Left colon (tissue), 2 donors: ENCODE measurements at regions not wholly inside any gene's neighbourhood (a gene's known extent, or its start where the extent isn't known, plus 50 kb on each side); places are given as distances from the start of the nearest gene placed in this dataset.

ENCODE experiments used
- ATAC-seq: fragments of 200-7000 bp; cut with Tn5 transposase; one replicate; pipeline ENCODE4 v1.9.1; 2020; ENCODE audit warnings: mild to moderate bottlenecking, moderate library complexity
- DNase-seq, 2 donors: peaks; one replicate each; pipeline ENCODE4 v3.0.0-alpha.2; 2020
- intact Hi-C, 2 donors: fragments of 100-400 bp; cut with DNase I in 1 of 2; cut with micrococcal nuclease in 1 of 2; formaldehyde crosslinking; loops; one replicate each; pipeline versions ENCODE4 v1.11.2 to v1.14.0; 2022; cut with DNase I, micrococcal nuclease
- donor health status: DM: no; HTN: no; CAD: no.
- donor health status: DM: yes; HTN: yes; CAD: no.

GRCh38 chr5:58090704-58091103 lies 369.2 kb downstream of the PLK2 start:
- peak; percentile 31 for ATAC-seq
- intact Hi-C loops = no loop called here

DNA sequence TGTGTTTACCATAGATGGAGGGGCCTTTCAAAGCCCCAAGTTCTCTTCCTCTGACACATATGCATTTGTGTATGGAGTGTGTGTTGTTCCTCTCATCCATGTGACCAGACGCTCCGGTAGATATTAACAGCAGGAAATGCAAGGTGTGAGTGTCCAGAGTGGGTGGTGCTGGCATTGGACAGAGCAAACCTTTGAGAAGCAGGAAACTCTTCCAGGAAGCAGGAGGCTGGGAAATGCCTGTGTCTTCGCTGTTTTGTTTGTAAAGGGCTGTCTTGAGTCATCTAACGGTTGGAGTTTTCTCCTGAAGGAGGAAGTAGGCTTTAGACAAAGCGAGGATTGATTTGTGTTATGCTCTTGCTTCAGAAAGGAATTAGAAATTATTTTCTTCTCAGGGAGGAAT lies 370.9 kb downstream of the PLK2 start:
- ATAC-seq (peak; percentile 53), DNase-seq (peak in 1 of 2 donors; percentile 27)
- intact Hi-C loops = no loop called here

More at GRCh38 chr5:58090704-58091103, 369.2 kb downstream of the PLK2 start:
- no peak for DNase-seq

DNA sequence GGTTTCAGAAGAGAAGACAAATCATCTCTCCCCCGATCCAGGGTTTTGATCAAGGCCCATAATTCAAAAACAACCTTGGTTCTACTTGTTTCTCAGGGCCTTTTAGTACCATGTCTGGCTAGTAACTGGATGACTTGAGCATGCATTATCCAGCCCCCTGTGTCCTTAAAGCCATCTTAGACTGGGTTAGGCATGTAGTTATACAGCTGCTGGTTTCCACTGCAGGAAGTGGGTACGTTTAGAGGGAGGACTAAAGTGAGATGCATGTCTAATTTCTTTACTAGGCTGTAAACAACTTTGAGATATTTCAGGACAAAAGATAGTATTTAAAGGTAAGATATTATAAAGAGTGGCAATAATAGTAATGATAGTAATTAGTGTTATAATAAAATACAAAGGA lies 372.0 kb downstream of the PLK2 start:
- intact Hi-C loops = no loop called here
- ATAC-seq (no peak), DNase-seq (no peak)

DNA sequence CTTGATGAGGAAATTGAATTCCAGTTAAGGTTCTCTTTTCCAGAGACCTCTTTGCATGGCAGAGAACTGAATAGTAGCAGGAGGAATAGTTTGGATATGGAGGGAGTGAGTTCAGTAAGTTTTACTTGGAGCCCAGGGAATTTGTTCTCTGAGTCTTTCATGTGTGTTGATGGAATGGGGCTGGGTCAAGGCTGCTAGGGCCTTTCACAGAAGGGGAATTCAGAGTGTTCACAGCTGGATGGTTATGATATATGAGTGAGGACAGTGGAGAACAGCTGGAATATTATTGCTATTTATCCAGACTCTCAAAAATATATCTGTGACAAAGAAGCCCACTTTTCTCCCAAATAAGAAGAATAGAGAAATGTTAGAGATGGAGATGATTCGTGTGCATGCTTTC lies 372.8 kb downstream of the PLK2 start:
- intact Hi-C loops = no loop called here
- DNase-seq = no peak
- ATAC-seq = no peak

DNA sequence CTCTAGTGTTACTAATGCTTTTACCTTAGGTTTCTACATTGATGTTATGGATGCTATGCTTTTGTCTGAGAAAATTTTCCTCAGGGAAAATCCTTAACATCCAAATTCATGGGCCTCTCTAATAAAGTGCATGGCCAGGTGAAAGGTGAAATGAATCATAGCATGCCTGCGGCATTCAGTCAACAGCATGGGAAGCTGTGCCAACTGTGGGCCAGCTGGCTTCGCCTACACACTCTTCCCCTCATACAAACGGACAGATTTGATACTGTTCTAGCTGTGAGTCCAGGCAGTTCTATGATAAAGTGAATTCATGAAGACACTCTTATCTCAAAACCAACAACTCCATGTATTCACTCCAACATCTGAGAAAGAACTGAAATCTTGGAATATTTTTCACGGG lies 374.1 kb downstream of the PLK2 start:
- no peak for DNase-seq
- no peak for ATAC-seq

DNA sequence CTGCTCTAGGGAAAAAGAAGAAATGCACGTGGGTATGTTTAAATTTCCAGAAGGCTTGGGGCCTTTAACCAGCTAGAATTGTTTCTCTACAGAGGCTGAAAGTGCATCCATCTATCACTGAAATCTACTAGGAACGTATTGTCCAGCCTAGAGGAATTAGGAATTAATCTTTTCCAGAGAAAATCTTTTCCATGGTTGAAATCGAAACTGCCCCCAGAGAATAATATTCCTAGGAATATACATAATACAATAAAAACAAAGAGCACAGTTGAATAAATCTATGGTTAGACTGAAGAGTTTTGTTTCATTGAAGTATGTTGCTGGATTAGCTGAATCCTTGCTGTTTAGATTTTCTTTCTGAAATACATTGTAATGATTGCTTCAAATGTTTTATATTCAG lies 378.5 kb downstream of the PLK2 start:
- ATAC-seq (no peak), DNase-seq (no peak)
- intact Hi-C loops = no loop called here

More for the DNA sequence above, 374.1 kb downstream of the PLK2 start:
- intact Hi-C loops = no loop called here

DNA sequence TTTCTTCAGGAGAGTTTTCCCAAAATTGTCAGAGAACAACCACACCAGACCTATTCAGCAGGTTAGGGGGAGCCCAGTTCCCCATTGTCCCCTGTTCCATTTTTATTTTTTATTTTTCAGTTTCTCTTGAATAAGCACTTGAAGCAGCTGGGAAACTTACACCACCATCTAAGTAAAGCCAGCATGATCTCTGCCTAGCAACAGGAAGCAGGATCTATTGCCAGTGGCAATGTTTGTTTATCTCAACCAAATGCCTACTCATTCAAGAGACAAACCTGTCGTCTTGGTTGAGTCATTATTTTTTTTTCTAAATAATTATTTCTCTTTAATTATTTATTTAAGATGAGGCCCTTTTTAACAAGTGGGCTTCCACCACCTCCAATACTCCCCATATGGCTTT lies 379.3 kb downstream of the PLK2 start:
- ATAC-seq (no peak), DNase-seq (no peak)
- intact Hi-C loops = no loop called here

DNA sequence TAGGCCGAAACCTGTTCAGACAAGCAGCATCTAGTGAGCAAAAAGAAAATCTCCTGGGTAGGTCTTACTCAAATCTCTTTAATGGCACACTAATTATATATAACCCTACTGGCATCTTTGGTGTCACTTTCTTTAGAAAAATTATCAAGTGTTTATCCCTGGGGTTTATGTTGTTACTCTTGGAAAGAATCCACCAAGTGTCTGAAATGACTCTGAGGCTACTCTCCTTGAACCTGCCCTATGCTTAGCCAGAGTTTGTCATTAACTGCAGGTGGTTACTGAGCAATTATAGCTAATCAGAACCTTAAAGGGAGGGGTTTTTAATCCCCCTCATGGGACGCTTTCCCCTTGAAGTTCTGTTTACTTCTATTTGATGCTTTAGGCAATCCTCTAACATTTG lies 381.9 kb downstream of the PLK2 start:
- intact Hi-C loops = no loop called here
- no peak for ATAC-seq
- DNase-seq = no peak

- intact Hi-C loops = no loop called here
- ATAC-seq (no peak), DNase-seq (no peak)
These were observed 382.5 kb downstream of the PLK2 start for GRCh38 chr5:58077416-58077815.

DNA sequence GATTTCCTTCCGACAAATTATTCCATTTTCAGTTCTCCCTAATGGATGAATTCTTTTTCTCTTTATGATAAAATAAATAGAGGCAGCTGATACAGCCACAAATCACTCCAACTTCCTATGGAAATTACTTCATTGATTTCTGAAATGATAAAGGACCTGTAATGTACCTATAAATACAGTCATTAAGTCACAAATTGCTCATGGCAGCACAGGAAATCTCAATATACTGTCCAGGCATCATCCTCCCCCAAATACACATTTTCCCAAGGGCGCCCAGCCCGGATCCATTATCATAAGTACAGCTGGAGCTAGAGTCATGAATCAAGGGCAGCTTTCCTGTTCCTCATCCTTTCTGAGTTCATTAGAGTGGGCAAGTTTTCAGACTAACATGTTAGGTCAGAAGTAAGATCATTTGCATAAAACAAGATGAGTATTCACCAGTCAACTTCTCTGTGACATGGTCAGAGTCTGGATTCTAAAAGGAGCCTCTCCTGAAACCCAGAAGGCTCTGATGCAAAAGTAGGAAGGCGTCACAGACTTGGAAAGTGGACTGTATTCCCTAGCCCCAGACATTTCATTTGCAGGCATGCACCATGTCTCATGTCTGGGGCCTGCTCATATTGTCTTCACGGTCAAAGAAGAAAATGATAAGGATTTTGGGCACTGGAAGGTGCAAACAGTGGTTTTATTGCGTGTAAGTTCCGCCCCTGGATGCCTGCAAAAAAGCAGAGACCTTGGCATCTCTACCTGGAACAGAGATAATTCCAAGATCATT lies 383.2 kb downstream of the PLK2 start:
- DNase-seq (no peak), ATAC-seq (no peak)
- intact Hi-C loops = no loop called here

DNA sequence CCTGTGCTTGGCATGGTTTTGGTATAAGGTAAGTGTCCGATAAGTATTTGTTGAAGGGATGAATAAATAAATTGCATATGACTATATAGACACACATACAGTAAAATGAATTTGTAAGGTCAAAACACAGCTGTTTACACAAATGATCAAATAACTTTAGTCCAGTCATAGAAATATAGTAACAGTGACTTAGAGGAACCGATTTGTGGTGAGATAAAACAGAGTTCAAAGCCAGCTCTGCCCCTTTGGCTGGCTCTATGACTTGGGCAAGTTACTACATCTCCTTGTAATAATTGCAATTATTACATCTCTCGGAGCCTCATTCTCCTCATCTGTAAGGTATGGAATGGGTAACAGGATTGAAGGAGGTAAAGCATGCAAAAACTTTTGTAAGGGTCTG lies 384.0 kb downstream of the PLK2 start:
- DNase-seq (no peak), ATAC-seq (no peak)
- intact Hi-C loops = no loop called here

GRCh38 chr5:58074717-58075116 lies 385.2 kb downstream of the PLK2 start:
- intact Hi-C loops = no loop called here
- ATAC-seq (peak; percentile 86), DNase-seq (no peak)

- ATAC-seq (peak; percentile 81), DNase-seq (no peak)
- intact Hi-C loops = no loop called here
These were observed 385.7 kb downstream of the PLK2 start for GRCh38 chr5:58074222-58074621.

- DNase-seq = no peak
- ATAC-seq = no peak
- intact Hi-C loops = no loop called here
These were observed 386.6 kb downstream of the PLK2 start for GRCh38 chr5:58073243-58073642.

DNA sequence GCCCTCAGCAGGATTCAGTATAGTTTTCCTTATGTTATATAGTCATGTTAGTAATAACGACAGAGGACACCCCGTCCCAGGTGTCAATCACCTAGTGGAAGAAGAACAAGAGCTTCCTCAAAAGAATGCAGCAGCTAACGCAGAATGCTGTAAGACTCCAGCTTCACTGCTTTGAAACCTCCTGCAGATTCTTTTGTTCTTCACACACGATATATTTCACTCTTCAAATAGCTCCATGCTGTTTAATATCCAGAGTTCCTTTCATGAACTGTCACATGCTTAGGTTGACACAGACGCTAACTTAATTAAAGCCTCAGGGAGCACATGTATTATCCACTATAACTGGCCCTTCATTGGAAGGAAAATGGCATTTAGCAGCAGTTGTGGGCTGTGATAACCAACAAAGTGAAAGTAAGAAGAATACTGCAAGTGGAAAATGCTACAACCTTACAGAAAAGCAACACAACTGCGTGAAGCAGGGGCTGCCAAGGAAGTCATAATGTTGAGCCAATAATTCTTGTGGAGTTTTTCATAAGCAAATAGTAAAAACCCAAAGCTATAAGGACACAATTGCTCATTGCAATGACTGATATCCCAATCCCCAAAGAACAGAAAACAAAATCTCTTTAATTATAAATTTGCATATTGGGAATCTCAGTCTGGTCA lies 387.5 kb downstream of the PLK2 start:
- DNase-seq = no peak
- ATAC-seq = no peak
- intact Hi-C loops = no loop called here

DNA sequence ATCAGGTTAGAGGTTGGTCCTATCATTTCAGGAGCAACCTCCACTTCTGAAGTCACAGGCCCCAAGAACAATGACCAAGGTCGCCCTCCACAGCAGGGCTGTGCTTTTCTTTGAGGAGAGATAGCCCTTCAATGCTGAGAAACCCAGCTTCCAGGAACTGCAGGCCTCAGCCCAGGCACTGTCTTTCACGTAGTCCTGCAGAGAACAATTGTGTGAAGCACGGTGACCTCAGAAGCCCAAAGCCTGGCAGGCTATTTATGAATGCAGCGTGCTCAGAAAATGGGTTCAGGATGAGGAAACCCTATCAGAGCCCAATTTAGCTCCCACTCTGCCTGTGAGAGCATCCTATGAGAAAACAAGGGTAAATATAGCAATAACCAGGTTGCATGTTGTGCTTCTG lies 388.3 kb downstream of the PLK2 start:
- ATAC-seq = no peak
- intact Hi-C loops = no loop called here
- DNase-seq = no peak

GRCh38 chr5:58069846-58070245 lies 390.0 kb downstream of the PLK2 start:
- intact Hi-C loops = no loop called here
- peak in 1 of 2 donors; percentile 29 for DNase-seq
- ATAC-seq = peak; percentile 85

DNA sequence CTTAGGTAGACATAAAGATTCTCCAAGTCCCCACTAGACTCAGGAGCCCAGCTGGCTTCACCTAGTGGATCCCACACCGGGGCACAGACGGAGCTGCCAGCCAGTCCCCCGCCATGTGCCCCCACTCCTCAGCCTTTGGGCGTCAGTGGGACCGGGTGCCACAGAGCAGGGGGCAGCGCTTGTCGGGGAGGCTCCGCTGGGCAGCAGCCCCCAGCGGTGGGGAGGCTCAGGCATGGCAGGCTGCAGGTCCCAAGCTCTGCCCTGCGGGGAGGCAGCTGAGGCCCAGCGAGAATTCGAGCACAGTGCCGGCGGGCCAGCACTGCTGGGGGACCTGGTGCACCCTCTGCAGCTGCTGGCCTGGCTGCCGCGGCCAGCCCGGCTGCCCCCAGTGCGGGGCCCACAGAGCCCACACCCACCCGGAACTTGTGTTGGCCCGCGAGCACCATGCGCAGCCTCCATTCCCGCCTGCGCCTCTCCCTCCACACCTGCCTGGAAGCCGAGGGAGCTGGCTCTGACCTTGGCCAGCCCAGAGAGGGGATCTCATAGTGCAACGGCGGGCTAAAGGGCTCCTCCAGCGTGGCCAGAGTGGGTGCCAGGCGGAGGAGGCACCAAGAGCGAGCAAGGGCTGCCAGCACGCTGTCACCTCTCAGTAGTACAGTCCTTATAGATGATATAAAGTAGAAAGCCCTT lies 390.7 kb downstream of the PLK2 start:
- no peak for ATAC-seq
- peak in 1 of 2 donors; percentile 6 for DNase-seq

DNA sequence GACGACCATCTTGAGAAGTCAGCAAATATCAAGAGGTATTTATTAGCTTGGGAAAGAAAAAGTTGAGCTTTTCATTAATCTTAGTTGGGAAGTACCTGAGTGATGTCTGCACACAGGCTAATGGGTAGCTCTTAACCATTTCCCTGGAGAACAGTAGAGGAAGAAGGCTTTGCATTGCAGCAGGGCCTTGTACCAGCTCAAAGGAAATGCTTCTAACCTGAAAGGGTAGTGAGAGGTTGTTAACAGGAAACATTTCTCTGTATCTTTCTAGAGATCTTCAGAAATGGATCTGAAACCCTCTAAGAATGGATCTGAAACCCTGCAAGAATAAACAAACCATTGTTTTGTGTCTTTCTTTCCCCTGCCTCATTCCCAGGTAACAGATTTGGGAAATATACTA lies 393.3 kb downstream of the PLK2 start:
- ATAC-seq (no peak), DNase-seq (no peak)
- intact Hi-C loops = no loop called here

More for the DNA sequence above, 390.7 kb downstream of the PLK2 start:
- intact Hi-C loops = no loop called here

- intact Hi-C loops = no loop called here
- ATAC-seq = no peak
These were observed 393.8 kb downstream of the PLK2 start for GRCh38 chr5:58066076-58066475.

More at GRCh38 chr5:58066076-58066475, 393.8 kb downstream of the PLK2 start:
- DNase-seq = no peak
